Spleen (tissue), 11 donors: ENCODE measurements at regions not wholly inside any gene's neighbourhood (a gene's known extent, or its start where the extent isn't known, plus 50 kb on each side); places are given as distances from the start of the nearest gene placed in this dataset.
"Not testable (repeated sequence)": the region's sequence is repeated elsewhere in the genome, so short reads cannot be mapped to it uniquely, and the experiment has no call there.

ENCODE experiments used
- DNase-seq: peaks from one replicate; pipeline ENCODE4 v3.0.0-alpha.2; 2020
- H3K27ac ChIP-seq, 8 donors: fragments of 200-600 bp; sonication (generic) in 7 of 8; 1 replicate in 4 of 8; 2 replicates in 4 of 8; pipeline versions ENCODE4 v1.5.0 to v1.8.0; 2016 to 2021; ENCODE audit warnings: inconsistent platforms in 4 of 8, mild to moderate bottlenecking in 4 of 8, moderate library complexity in 1 of 8
- H3K27me3 ChIP-seq, 7 donors: fragments of 200-600 bp; sonication (generic) in 6 of 7; replicated peaks in 1 of 7; 1 replicate in 4 of 7; 2 replicates in 3 of 7; pipeline versions ENCODE4 v1.5.0 to v1.8.0; 2016 to 2021; ENCODE audit warnings: inconsistent platforms in 3 of 7, mild to moderate bottlenecking in 1 of 7
- H3K36me3 ChIP-seq, 6 donors: fragments of 200-600 bp; sonication (generic) in 5 of 6; 1 replicate in 4 of 6; 2 replicates in 2 of 6; pipeline versions ENCODE4 v1.5.0 to v1.8.0; 2016 to 2021; ENCODE audit warnings: inconsistent platforms in 2 of 6
- H3K4me1 ChIP-seq, 6 donors: fragments of 200-600 bp; sonication (generic) in 5 of 6; 1 replicate in 3 of 6; 2 replicates in 3 of 6; pipeline versions ENCODE4 v1.5.0 to v1.8.0; 2016 to 2021; ENCODE audit warnings: inconsistent platforms in 3 of 6
- H3K4me3 ChIP-seq, 8 donors: fragments of 200-600 bp; sonication (generic) in 7 of 8; 1 replicate in 4 of 8; 2 replicates in 4 of 8; pipeline versions ENCODE4 v1.5.0 to v1.8.0; 2016 to 2021; ENCODE audit warnings: inconsistent platforms in 4 of 8, mild to moderate bottlenecking in 4 of 8, moderate library complexity in 2 of 8
- H3K9me3 ChIP-seq, 8 donors: fragments of 200-600 bp; sonication (generic) in 7 of 8; 1 replicate in 4 of 8; 2 replicates in 4 of 8; pipeline versions ENCODE4 v1.5.0 to v1.8.0; 2016 to 2021; ENCODE audit warnings: inconsistent platforms in 4 of 8
- WGBS, 5 donors: extraction: QIAGEN DNeasy Blood & Tissue Kit in 3 of 5; methylation state at CpG; one replicate each; pipeline versions ENCODE4 v1.1.5 to v1.1.7; 2013 to 2018; 5-methylcytosine and 5-hydroxymethylcytosine counted together
- intact Hi-C: fragments of 100-400 bp; cut with DNase I; formaldehyde crosslinking; loops from one replicate; pipeline ENCODE4 v1.15.0; 2023; ENCODE audit warnings: low total_unique reads
- TF ChIP-seq, protein P1 (sequence below), 11 experiments: fragments of 200-600 bp in 7 of 11; fragments of 450-650 bp in 4 of 11; sonication (generic) in 4 of 11; IDR thresholded peaks in 8 of 11; conservative IDR thresholded peaks in 3 of 11; 1 replicate in 7 of 11; 2 replicates in 4 of 11; pipeline versions ENCODE4 v1.4.0 to v1.8.0; 2016 to 2021; ENCODE audit warnings: antibody characterized with exemption in 11 of 11, inconsistent platforms in 4 of 11, mild to moderate bottlenecking in 1 of 11
- donor health status: healthy with polysubstance abuse.
- donor health status: DM: no; HTN: no; CAD: no; lungs with moderate emphysema.
- donor health status: DM: no; HTN: no; CAD: no.
- donor health status: Bipolar disorder and iron deficiency.
- donor health status: healthy.
- donor health status: DM: no; HTN: no; CAD: no.
- donor health status: DM: yes; HTN: yes; CAD: no.

DNA sequence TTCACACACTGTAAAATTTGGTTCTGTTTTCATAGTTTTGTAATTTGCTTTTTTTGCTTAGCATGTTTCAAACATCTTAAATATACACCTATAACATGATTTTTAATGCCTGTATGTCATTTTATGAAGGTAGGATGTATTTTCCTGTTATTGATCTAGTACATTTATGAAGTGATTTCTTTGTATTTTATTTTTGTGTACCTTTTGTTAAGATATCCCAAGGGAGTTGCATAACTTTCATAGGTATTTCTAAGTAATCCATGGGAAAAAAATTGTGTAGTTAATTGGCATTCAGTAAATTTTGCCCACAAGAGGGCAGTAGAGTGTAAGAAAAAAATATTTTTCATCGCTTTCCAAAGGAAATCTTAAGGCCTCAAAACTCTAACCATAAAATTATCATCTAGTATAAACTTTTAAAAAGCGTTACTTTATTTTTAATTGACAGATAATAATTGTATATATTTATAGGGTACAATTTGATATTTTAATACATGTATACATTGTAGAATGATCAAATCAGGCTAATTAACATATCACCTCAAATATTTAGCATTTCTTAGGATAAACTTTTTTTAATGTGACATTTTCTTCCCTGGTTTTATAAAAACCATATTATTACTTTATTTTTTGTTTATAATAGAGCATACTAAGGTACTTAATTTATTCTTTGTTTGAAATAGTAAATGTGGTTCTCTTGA, 62.8 kb upstream of the ARL17B start:
- H3K36me3 ChIP-seq, H3K4me1 ChIP-seq, H3K4me3 ChIP-seq, H3K27ac ChIP-seq, DNase-seq, H3K27me3 ChIP-seq, H3K9me3 ChIP-seq, intact Hi-C loops: not testable (repeated sequence)
- TF ChIP-seq, protein P1, sequence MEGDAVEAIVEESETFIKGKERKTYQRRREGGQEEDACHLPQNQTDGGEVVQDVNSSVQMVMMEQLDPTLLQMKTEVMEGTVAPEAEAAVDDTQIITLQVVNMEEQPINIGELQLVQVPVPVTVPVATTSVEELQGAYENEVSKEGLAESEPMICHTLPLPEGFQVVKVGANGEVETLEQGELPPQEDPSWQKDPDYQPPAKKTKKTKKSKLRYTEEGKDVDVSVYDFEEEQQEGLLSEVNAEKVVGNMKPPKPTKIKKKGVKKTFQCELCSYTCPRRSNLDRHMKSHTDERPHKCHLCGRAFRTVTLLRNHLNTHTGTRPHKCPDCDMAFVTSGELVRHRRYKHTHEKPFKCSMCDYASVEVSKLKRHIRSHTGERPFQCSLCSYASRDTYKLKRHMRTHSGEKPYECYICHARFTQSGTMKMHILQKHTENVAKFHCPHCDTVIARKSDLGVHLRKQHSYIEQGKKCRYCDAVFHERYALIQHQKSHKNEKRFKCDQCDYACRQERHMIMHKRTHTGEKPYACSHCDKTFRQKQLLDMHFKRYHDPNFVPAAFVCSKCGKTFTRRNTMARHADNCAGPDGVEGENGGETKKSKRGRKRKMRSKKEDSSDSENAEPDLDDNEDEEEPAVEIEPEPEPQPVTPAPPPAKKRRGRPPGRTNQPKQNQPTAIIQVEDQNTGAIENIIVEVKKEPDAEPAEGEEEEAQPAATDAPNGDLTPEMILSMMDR (IDR thresholded peaks at IDR 0.05 in 8 of 11, conservative IDR thresholded peaks at IDR 0.05 in 3 of 11) = peak in 2 of 11 experiments; percentile 24
- WGBS, 5 donors = 61% methylated on average over 1 of the region's 2 CpGs; no CpG with 5 or more reads in 4 of the 5 donors

DNA sequence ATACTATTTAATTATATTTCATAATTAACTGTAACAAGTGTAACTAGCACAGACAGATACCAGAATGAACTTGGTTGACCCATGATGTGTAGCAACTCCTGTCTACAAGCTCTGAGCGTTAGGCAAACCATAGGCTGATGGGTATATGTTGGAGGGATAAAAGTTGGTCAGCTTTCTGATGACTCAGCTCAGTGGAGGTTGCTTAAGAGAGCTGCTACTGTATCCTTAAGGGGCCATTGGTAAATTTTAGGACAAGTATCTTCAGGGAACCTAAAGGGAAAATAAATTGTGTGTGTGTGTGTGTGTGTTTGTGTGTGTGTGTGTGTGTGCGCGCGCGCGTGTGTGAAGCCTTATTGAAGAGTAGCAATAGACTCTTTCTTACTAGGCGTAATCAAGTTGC, 56.3 kb upstream of the ARL17B start:
- H3K27me3 ChIP-seq, intact Hi-C loops, H3K36me3 ChIP-seq, H3K4me3 ChIP-seq, H3K9me3 ChIP-seq, H3K27ac ChIP-seq, DNase-seq, H3K4me1 ChIP-seq: not testable (repeated sequence)
- WGBS, 5 donors = 88 to 98% methylated on average over 1 to 6 of the region's 7 CpGs; no CpG with 5 or more reads in 3 of the 5 donors

DNA sequence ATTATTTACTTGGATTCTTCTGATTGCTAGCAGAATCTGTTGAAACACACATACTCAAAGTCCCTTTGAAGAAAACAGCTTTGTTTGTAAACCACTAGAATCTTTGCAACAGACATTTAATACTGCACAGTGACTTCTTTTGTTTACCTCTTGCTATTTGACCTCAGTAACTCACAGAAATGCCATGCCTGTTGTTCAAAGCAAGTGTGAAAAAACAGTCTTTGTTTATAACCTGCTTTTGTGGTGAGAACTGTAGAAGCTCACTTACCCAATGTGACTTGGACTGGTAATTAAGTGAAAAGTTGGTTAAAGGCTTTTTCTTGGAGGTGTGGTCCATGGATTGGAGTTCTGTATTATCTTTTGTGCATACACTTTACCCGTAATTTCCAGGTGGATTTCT, 55.7 kb upstream of the ARL17B start:
- H3K4me1 ChIP-seq, H3K4me3 ChIP-seq, intact Hi-C loops, H3K9me3 ChIP-seq, H3K36me3 ChIP-seq, H3K27ac ChIP-seq, DNase-seq, H3K27me3 ChIP-seq: not testable (repeated sequence)
- 100% methylated on average over 1 of the region's 1 CpG; no CpG with 5 or more reads in 4 of the 5 donors for WGBS, 5 donors

DNA sequence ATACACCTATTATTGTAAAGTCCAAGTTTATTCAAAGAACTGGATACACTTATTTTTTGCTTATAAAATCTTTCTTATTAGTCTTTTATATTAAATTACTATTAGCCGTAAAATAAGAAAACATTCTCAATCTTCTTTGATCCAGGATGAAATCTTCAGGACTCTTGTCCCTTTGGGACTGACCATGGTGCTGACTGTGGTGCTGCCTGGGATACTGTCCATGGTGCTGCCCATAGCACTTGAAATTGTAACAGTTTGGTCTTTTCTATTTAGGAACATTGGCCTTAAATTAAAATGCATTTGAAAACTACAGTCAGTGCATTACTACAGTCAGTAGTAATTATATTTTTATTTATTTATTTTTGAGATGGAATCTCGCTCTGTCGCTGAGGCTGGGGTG, 53.0 kb upstream of the ARL17B start:
- H3K36me3 ChIP-seq, H3K4me3 ChIP-seq, intact Hi-C loops, H3K9me3 ChIP-seq, H3K4me1 ChIP-seq, H3K27ac ChIP-seq, DNase-seq, H3K27me3 ChIP-seq: not testable (repeated sequence)
- WGBS, 5 donors = no CpG with 5 or more reads among the region's 3 CpGs

DNA sequence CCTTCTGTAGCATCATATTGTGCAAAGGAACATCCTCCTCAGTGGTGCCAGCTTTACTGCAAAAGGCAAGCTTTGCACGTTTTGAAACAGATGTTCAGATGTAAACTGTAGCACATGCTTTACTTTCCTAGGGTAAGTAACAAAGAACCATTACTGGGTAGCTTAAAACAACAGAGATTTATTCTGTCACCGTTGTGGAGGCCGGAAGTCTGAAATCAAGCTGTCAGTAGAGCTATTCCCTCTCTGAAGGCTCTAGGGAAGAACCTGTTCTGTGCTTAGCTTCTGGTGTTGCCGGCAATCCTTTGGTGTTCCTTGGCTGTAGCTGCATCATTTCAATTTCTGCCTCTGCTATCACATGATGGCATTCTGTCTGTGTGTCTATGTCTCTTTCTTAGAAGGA, 50.6 kb upstream of the ARL17B start:
- DNase-seq, H3K36me3 ChIP-seq, intact Hi-C loops, H3K9me3 ChIP-seq, H3K4me1 ChIP-seq, H3K27ac ChIP-seq, H3K27me3 ChIP-seq, H3K4me3 ChIP-seq: not testable (repeated sequence)
- WGBS, 5 donors = 83 to 89% (median 87%) methylated on average over 3 of the region's 4 CpGs; no CpG with 5 or more reads in 2 of the 5 donors

DNA sequence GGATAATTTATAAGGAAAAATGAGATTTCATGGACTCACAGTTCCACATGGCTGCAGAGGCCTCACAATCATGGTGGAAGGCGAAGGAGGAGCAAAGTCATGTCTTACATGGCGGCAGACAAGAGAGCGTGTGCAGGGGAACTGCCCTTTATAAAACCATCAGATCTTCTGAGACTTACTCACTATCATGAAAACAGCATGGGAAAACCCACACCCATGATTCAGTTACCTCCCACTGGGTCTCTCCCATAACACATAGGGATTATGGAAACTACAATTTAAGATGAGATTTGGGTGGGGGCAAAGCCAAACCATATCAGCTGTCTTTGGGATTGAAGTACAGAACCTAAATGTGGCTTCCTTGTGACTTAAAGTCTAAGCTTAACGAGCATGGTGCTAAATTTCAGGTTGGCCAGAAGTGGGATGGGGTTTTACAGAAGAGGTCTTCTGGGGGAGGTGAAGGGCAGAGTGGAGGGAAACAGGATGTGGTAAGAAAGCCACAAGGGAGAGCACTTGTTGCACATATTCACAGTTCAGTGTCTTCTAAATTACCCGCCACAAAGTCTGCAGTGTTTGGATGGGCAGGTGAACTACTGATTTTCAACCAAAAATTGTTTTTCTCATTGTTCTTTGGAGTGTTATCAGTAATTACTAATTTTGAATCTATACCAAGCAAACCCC, 49.7 kb upstream of the ARL17B start:
- H3K4me3 ChIP-seq, H3K4me1 ChIP-seq, H3K9me3 ChIP-seq, DNase-seq, H3K27me3 ChIP-seq, intact Hi-C loops, H3K36me3 ChIP-seq, H3K27ac ChIP-seq: not testable (repeated sequence)
- WGBS, 5 donors = no CpG with 5 or more reads among the region's 5 CpGs
